ENCODE measurements at regions not wholly inside any gene's neighbourhood (a gene's known extent, or its start where the extent isn't known, plus 50 kb on each side); places are given as distances from the start of the nearest gene placed in this dataset.

DNA sequence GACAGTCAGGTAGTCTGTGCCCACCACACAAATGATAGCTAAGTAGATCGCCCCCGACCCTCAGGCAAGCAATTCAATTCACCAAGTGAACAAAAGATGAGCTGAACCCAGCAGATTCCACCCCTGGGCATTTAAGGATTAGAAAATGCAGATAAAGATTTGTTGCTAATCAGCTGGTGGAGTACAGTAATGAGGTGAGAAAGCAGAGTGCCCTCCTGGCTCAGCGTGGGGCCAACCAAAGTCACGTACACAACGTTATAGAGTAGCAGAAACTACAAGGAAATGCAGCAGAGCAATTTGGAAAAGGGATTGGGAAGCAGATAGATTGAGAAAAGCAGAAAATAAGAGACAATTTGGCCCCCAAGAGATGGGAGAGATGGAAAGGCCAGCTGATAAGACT is 91.2 kb downstream of the SOX9 start:
- DNase-seq = no peak

DNA sequence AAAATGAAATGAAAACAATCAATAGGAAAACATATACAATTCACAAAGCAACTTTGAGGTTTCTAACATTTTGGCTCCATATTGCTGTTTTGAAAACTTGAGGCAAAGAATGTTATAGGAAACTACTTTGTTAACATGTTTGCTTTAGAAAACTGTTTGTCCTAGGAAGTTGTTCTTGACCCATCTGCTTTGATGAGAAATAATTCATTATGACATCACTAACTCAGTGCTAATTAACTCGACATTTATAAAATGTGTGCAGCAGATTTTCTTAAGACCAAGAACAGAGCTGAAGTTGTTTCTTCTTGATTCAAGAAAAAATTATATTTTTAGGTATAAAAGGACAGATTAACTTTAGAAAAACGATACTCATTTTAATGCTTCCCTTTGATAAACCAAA is 94.7 kb downstream of the SOX9 start:
- no peak for DNase-seq

DNA sequence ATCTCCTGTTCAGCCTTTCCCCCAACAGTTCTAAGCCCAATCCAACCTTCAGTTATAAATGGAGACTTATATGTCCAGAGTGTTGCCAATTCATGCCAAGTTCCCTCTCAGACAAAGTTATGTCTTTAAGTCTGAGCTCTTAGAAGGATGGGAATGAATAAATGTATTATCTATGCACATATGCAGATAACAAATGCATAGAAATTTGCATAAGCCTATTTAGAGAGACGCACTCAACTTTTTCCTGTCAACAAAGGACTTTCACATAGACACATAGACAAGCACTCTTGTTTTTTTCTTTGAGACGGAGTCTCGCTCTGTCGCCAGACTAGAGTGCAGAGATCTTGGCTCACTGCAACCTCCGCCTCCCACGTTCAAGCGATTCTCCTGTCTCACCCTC is 95.1 kb downstream of the SOX9 start:
- no peak for DNase-seq

DNA sequence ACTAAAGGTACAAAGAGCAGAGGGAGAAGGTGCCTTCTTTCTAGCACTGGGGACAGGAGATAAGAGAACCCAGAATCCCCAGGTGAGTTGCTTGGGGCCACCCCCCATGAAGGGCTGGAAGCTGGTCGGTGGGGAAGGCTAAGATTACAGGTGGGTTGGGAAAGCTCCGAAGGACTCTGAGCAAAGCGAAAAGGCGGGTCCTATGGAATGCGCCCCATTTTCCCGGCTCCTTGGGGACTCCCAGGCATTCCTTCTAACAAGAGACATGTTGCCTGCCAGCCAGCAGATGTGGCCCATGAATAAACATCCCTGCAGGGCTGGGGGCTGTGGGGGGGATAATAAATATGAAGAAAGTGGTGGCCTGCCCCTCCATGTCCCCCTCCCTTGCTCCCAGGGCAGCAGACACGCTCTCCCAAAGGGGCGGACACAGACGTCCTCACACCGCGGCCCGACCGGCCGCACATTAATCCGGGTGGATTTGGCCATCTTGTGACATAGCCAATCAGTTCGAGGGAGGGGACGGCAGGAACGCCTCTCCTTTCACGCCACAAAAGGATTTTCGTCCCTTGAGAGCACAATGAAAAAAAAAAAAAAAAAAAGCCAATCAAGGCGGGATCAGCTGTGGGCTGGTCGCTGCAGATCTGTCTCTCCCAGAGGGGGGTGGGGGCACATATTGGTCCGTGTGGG is 98.5 kb downstream of the SOX9 start:
- no peak for DNase-seq

DNA sequence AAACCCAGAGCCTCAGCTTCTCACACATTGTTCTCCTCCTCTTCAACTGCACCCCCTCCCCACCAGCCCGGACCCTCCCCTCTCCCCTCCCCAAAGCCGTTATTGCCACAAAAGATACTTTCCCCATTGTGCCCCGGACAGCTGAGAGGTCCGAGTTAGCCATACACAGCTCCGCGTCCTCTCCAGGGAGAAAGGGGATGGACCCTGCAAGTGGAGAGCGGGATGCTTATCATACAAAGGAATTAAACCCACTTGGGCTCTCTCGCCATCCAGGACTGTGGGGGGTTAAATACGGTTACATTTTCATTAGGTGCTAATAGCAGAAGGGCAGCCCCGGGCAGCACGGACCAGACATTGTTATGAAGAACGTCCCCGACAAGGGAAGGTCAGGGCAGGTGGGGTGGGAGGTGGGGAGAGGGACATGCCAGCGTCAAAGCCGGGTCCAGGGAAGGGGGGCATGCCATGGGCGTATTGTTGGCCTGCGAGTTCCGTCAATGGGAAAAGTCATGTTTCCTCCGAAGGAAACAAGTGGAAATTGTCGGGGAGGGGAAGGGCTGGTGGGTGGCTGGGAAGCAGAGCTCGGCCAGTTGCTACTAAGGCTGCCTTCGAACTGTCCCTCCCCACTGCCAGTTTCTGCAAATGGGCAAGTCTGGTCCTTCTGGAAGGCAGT is 99.1 kb downstream of the SOX9 start:
- no peak for DNase-seq

DNA sequence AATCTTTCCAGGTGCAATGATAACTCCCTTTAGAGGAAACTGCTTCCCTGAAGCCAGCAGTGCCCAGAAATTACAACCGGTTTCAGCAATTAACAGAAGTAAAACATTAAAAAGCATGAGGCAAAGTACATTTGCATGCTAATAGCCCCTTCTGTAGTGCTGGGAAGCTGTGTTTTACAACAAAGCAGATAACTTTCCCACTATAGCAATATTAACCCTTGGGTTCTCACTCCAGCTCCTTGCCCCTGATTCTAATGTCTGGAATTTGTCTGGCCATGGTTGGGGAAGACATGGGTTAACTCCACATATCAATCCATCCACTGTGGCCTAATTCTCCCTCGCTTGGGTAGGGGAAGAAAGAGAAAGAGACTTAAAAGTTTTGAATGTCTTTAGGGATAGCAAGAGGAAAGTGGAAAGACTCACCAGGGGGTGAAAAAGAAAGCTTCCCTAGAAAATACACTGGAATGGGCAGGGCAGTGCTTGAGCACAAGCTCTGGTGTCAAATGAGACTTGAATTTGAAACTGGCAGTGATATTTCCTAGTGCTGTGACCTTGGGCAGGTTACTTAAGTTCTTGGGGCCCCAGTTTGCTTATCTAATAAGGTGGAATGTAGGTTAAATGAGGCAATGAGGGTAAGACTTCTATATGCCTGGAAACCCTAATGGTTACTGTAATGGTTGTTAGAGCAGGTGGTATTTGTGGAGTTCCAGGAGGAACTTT is 102.0 kb downstream of the SOX9 start:
- no peak for DNase-seq

DNA sequence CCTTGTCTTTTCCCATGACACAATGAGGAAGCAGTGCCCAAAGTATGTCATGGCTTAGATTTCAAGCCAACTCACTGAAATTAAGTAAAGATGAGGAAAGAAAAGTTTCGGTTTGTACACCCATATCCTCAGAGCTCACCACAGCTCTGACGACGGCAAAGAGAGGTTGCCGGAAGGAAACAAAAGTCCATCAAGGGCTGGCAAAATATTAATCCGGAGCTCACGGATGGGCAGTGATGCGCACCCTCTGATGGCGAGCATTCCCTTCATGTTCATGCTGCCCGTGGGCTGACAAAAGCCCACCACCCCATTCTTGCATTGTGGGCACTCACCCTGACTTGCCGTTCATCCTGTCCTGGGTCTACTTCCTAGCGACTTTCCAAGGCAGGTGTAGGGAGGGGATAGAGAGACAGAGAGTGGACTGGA is 103.1 kb downstream of the SOX9 start:
- no peak for DNase-seq

DNA sequence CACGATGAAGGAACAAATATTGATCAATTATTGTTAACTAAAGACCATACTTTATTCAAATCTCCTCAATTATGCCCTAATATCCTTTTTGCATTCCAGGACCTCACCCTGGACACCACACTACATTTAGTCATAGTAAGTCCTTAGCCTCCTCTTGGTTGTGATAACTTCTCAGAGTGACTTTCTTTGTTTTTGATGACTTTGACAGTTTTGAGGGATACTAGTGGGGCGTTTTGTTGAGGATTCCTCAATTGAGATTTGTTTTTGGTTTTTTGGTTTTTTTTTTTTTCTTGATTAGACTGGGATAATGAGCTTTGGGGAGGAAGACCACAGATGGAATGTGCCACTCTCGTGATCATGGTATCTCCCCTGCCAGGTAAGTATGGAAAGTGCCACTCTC is 105.5 kb downstream of the SOX9 start:
- no peak for DNase-seq

DNA sequence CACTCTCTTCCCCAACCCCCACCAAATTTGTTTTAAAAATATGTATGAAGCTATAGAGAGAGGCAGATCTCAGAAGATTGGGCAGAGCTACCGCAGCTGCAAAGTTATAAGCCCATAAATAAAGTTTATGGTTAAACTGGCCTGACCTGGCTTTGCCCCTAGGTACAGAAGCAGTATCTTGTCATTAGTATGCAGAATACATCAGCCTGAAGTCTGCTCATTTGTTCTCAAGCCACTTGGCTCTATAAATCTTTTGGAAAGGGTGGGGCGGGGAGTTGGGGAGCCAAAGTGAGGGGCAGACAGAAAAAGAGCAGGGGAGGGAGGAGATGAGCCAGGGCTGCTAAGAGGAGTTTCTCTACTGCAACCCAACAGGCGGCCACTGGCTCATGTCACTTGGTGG is 113.2 kb downstream of the SOX9 start:
- DNase-seq = no peak

DNA sequence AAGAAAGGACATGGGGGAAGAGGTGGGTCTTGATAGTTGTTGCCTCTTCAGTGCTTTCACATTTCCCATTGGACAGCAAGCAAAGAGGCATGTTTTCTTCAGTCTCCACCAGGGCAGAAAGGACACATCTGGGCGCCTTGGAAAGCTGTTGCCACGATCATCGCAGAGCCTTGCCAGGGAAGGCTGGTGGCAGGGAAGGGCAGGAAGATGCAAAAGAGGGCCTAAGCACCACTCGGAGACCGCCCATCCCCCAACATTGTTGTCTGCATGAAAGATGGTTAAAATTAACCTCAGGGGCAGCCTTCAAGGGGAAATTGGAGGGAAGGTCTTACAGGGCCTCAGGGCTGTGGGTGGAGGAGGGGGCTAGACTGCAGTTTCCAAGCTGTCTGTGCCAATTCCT is 114.2 kb downstream of the SOX9 start:
- no peak for DNase-seq

DNA sequence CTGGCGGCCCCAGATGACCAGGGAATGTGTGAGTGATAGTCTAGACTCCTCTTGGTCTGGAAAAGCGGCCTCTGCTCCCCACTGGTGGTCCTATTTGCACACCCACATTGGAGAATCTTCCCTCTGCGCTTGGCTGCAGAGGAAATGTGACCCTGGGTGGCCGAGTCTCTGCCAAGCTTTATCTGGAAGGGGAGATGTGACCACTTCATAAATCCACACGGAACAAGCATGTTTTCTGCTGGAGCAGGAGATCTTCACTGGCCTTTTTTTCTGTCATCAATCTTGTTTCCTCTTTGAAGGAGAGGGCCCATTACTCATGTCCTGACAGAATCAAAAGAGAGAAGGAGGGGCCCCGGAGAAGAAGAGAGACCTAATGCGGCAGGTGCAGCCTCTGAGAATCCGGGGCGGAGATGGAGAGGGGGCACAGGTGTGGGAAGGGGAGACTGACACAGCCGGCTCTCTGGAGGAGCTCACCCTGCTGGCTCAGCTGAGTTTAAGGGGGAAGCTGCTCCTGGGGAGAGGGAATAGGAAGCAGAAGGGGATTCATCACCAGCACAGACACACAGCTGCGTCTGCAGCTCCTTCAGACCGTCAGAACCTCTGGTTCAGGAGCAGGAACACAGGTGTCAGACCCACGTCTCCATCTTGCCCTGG is 116.3 kb downstream of the SOX9 start:
- DNase-seq = no peak

DNA sequence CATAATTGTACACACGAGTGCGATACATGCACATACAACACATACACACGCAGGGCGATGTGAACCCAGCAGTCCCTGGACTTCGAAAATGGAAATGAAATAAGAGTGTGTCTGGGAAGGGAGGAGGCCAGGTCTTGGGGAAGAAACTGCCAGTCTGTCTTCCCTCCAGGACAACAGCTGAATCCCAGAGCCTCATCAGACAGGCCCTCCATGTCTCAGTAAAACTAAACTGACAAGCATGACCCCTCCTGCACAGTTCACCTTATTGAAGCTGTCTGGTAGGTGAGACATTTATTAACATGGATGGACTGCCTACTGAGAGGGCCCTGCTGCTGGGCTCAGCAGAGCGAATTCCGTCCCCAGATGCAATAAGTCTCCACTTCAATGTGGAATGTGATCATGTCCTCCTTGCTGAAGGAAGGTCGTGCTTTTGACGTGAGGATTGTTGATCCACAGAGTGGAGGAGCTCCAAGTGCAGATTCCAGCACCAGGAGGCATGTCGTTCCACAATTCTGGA is 117.4 kb downstream of the SOX9 start:
- no peak for DNase-seq

DNA sequence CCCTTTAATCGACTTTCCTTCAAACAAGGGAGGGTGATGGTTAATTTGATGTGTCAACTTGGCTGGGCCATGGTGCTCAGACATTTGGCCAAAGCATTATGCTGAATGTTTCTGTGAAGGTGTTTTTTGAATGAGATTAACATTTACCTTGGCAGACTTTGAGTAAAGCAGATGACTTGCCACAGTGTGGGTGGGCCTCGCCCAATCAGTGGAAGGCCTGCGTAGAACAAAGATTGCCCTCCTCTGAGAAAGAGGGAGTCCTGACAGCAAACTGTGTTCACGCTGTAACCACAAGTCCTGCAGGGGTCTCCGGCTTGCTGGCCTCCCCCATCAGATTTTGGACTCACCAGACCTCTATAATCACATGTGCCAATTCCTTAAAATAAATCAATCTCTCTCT is 118.7 kb downstream of the SOX9 start:
- no peak for DNase-seq

DNA sequence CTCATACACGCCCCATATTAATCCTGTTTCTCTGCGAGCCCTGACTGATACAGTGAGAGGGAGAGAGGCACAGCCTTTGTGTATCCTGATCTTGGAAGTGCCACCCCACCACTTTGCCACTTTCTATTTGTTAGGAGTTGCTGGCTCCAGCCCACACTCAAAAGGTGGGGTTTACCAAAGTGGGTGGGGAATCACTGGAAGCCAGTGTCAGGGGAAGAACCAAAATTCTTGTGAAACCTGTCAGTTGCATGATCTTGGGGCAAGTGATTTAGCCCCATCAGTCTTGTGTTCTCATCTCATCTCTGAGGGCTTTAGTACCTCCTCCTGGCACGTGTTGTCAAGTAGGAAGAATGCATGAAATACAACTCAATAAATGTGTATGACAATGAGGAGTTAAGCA is 119.5 kb downstream of the SOX9 start:
- DNase-seq = no peak

DNA sequence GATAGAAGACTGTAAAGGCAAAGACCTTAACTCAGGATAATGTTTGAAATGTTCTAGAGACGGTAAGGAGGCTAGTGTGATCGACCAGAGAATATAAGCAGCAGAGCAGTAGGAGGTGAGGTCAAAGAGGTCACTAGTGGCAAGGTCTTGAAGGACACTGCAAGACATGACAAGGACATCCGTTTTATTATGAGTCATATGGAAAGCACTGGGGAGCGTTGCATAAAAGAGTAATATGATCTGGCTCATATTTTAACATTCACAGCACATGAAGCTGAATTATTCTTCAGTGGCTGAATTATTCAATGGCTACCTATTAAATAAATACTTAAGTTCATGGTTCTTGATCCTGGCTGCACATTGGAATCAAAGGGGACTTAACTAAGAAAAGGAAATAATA is 123.7 kb downstream of the SOX9 start:
- DNase-seq = no peak

DNA sequence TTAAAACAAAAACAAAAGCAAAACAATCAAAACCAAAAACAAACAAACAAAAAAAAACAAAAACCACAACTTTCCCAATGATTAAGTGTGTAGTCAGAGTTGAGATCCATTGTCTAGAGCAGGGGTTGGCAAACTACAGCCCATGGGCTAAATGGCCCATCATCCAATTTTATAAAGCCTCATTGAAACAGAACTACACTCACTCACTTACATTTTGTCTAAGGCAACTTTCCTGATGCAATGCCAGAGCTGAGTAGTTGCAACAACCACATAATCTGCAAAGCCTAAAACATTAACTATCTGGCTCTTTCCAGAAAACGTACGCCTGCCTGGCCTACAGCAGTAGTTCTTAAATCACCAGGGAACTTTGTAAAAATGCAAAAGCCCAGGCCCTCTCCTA is 124.1 kb downstream of the SOX9 start:
- no peak for DNase-seq

DNA sequence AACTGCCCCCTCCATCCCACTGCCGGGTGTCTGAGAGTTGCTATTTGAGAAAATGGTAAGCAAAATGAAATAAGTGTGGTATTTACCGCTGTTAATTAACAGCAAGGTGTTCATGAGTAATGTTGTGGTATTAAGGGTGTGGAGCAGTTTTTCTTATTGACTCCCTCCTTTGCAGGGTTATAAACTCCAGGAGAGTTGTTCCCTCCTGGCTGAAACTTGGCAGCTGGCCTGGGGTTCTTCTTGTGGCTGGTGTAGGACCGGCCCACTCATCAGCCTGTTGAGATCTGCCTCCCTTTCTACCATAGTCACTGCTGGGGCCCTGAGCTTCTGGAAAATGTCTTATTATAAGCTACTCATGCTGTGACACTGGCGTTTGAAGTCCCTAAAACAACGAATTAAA is 128.6 kb downstream of the SOX9 start:
- no peak for DNase-seq

DNA sequence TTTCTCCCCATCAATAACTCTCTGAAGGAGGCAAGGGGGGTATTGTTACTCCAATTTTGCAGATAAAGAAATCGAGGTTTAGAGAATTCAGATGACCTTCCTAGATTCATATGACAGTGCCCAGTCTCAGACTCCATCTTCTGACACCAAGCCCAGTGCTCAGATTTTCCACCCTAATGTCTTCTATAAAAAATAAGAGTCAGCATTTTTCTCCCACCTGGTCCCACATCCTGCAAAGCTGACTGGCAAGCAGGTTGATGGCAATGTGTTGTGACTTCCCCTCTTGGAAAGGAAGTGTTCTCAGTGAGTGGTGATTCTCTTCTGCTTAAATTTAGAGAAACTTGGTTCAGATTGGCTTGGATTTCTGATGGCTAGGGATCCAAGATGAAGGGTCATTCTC is 129.4 kb downstream of the SOX9 start:
- DNase-seq = no peak

DNA sequence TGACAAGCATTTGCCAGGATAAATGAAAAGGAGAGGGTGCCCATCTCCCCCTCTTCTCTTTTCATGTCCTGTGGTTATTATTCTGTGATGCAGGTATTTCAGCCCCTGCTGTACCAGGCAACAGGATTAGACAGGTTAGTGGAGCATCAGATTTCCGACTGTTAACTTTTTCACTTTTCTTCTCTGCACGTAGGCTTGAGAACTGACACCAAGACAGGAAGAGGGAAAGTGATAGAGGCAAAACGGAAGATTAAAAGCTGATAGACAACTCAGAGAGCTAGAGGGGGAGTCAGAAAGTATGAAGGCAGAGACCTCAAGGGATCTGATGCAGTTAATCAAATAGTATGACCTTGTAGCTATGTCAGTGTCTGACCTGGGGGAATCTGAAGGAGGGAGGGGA is 132.8 kb downstream of the SOX9 start:
- no peak for DNase-seq

DNA sequence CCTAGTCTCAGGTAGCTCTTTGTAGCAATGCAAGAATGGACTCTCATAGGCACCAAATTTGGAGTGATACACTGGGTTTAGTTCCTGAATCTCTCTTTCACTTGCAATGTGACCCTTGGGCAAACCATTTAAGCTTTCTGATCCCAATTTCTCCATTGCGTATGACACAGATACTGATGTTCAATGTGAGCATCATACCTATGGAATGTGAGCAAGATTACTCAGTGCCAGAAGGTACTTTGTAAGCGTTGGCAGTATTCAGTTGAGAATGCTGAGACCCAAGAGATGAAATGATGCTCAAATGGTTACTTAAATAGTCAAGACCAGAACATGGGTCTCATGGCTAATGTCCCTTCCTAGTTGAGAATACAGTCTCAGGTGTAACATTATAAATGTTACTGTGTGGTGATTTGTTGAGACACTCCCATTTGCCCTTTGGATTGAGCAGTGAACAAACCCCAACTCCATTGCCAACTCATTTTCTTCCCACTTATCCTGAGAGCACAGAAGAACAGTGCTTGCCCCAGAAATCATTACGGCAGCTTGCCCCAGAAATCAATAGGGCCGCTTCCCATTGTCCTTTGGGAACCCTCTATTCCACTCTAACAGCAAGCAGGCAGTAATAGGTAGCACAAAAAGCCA is 134.1 kb downstream of the SOX9 start:
- no peak for DNase-seq

DNA sequence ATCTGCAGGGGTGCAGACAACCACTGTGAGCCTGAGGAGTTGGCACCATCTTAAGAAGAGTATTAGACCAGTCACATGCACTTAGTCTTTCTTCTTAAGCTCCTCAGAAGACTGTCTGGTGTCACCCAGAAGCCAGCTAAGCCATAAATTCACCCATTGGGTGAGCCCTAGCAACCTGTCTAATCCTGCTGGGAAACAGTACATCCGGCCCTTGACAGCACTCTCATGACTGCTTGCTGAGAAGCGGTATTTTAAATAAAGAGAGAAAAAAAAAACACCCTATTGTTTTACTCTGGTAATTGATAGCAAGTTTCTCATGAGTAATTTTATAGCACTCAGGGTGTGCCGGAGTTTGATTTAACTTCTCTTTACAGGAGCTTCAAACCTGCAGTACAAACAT is 134.7 kb downstream of the SOX9 start:
- DNase-seq = no peak

DNA sequence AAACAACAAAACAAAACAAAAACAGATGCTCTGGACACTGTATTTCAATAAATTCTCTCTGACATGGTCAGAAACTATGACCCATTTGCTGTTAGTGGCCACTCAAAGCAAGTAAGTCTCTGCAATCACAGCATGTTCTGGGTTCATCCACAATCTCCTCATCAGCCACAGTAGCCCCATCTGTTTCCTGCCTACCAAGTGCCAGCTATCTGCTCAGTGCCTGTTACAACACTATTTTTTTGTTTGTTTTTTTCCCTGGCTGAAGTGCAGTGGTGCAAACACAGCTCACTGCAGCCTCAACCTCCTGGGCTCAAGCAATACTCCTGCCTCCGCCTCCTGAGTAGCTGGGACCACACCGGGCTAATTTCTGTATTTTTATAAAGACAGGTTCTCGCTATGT is 137.9 kb downstream of the SOX9 start:
- no peak for DNase-seq

DNA sequence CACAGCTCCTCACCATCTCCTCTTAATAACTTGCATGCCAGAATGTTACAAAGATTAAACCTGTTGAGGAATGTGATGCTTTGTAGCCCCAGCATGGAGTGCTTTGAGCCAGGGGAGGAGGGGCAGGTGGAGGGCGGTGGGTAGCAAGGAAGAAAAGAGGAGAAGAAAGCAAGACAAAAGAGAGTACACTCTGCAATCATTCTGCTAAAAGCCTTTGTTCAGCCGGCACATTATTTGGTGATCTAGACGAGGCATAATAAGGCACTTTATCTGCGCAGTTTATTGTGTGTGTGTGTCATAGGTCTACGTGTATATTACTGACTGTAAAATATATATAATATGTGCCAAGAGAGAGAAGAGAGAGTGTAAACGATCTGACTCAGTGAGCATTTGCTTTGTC is 139.1 kb downstream of the SOX9 start:
- no peak for DNase-seq
